Bronchial epithelial cell (primary cell): ENCODE measurements at regions not wholly inside any gene's neighbourhood (a gene's known extent, or its start where the extent isn't known, plus 50 kb on each side); places are given as distances from the start of the nearest gene placed in this dataset.

Source experiments
- DNase-seq: peaks from one replicate; pipeline ENCODE4 v3.0.0-alpha.2; 2010; ENCODE audit warnings: low read depth
- FAIRE-seq: peaks from 2 replicates; lab custom pipeline; 2011; peaks lifted over from hg19 to GRCh38; lab: Jason Lieb, UNC
- H3K27me3 ChIP-seq: 2 replicates; pipeline ENCODE4 v1.5.1; 2011; ENCODE audit warnings: low read length; ENCODE audit not compliant: control insufficient read depth, insufficient read depth
- H3K36me3 ChIP-seq: 2 replicates; pipeline ENCODE4 v1.5.1; 2011; ENCODE audit warnings: low read length; ENCODE audit not compliant: control insufficient read depth, insufficient read depth
- H3K4me3 ChIP-seq: 2 replicates; pipeline ENCODE4 v1.5.1; 2011; ENCODE audit warnings: mild to moderate bottlenecking, low read depth, low read length, control low read depth
- CTCF ChIP-seq: IDR thresholded peaks from 2 replicates; pipeline ENCODE4 v1.5.1; 2011; ENCODE audit warnings: mild to moderate bottlenecking, moderate library complexity, low read length, control low read depth, inconsistent platforms; ENCODE audit not compliant: insufficient read depth, severe bottlenecking

- no peaks in the 10 kb centered on the region for H3K36me3 ChIP-seq
- TF ChIP-seq CTCF = no peak
- no peaks in the 10 kb centered on the region for H3K27me3 ChIP-seq
- H3K4me3 ChIP-seq = no peak overlapping the region
- FAIRE-seq = no peak
- DNase-seq = peak; percentile 15
Observed at GRCh38 chr11:28962502-28962901, 854.3 kb downstream of the METTL15 start.

- no peak for TF ChIP-seq CTCF
- no peaks in the 10 kb centered on the region for H3K36me3 ChIP-seq
- H3K4me3 ChIP-seq = no peak overlapping the region
- no peaks in the 10 kb centered on the region for H3K27me3 ChIP-seq
- FAIRE-seq (no peak), DNase-seq (peak; percentile 28)
Observed at GRCh38 chr11:28961726-28962125, 853.5 kb downstream of the METTL15 start.

- H3K4me3 ChIP-seq = no peak overlapping the region
- no peaks in the 10 kb centered on the region for H3K27me3 ChIP-seq
- TF ChIP-seq CTCF = no peak
- DNase-seq = peak; percentile 21
- FAIRE-seq = no peak
- H3K36me3 ChIP-seq = no peaks in the 10 kb centered on the region
Observed at GRCh38 chr11:28956446-28956845, 848.3 kb downstream of the METTL15 start.

- TF ChIP-seq CTCF = no peak
- no peak for FAIRE-seq
- Histone ChIP-seq H3K27me3 (no peaks in the 10 kb centered on the region), H3K36me3 (no peaks in the 10 kb centered on the region), H3K4me3 (no peak overlapping the region)
- DNase-seq = no peak
Observed at GRCh38 chr11:28951191-28951590, 843.0 kb downstream of the METTL15 start.

GRCh38 chr11:28939381-28939780, 831.2 kb downstream of the METTL15 start:
- Histone ChIP-seq H3K4me3 (no peak overlapping the region), H3K36me3 (no peaks in the 10 kb centered on the region), H3K27me3 (no peaks in the 10 kb centered on the region)
- DNase-seq = no peak
- TF ChIP-seq CTCF = no peak
- no peak for FAIRE-seq

GRCh38 chr11:28938091-28938490, 829.9 kb downstream of the METTL15 start:
- no peak for DNase-seq
- Histone ChIP-seq H3K4me3 (no peak overlapping the region), H3K36me3 (no peaks in the 10 kb centered on the region), H3K27me3 (no peaks in the 10 kb centered on the region)
- FAIRE-seq = peak; percentile 62
- TF ChIP-seq CTCF = no peak
